Neural cell (in vitro differentiated cells): ENCODE measurements at regions not wholly inside any gene's neighbourhood (a gene's known extent, or its start where the extent isn't known, plus 50 kb on each side); places are given as distances from the start of the nearest gene placed in this dataset.

Source experiments
- H2AFZ ChIP-seq: fragments of 200-600, 300-800 bp; sonication (generic), shearing (Covaris generic); 2 replicates; pipeline ENCODE4 v1.6.0; 2014; ENCODE audit warnings: low read depth, mild to moderate bottlenecking, antibody characterized with exemption, low read length, moderate library complexity
- H3F3A ChIP-seq: fragments of 200-600 bp; shearing (Covaris generic); 2 replicates; pipeline ENCODE4 v1.6.1; 2016; ENCODE audit warnings: mild to moderate bottlenecking, moderate library complexity, mixed read lengths, antibody characterized with exemption, low read length; ENCODE audit not compliant: insufficient read depth, poor library complexity, severe bottlenecking
- H3K27ac ChIP-seq: fragments of 200-600, 300-800 bp; sonication (generic), shearing (Covaris generic); 2 replicates; pipeline ENCODE4 v1.5.1; 2014; ENCODE audit warnings: mild to moderate bottlenecking, low read length, moderate library complexity
- H3K27me3 ChIP-seq: fragments of 300-800, 200-600 bp; sonication (generic), shearing (Covaris generic); 2 replicates; pipeline ENCODE4 v1.6.0; 2014; ENCODE audit warnings: mild to moderate bottlenecking, low read depth, low read length, moderate library complexity; ENCODE audit not compliant: insufficient read depth
- H3K36me3 ChIP-seq: fragments of 300-800, 200-600 bp; sonication (generic), shearing (Covaris generic); 2 replicates; pipeline ENCODE4 v1.5.1; 2014; ENCODE audit warnings: mild to moderate bottlenecking, antibody characterized with exemption, low read length, moderate library complexity; ENCODE audit not compliant: insufficient read depth
- H3K4me2 ChIP-seq: fragments of 300-800, 200-600 bp; sonication (generic), shearing (Covaris generic); 2 replicates; pipeline ENCODE4 v1.6.0; 2014; ENCODE audit warnings: mild to moderate bottlenecking, low read length
- H3K4me3 ChIP-seq: fragments of 300-800, 200-600 bp; sonication (generic), shearing (Covaris generic); 2 replicates; pipeline ENCODE4 v1.5.1; 2014; ENCODE audit warnings: mild to moderate bottlenecking, low read length, moderate library complexity
- H3K79me2 ChIP-seq: fragments of 200-600 bp; shearing (Covaris generic); replicated peaks from 2 replicates; pipeline ENCODE4 v1.6.0; 2014; ENCODE audit warnings: mild to moderate bottlenecking, low read length, moderate library complexity; ENCODE audit not compliant: insufficient read depth
- H3K9ac ChIP-seq: fragments of 300-800, 200-600 bp; sonication (generic), shearing (Covaris generic); 2 replicates; pipeline ENCODE4 v1.6.1; 2016; ENCODE audit warnings: mild to moderate bottlenecking, low read length, mixed read lengths
- H3K9me2 ChIP-seq: fragments of 200-600 bp; shearing (Covaris generic); 2 replicates; pipeline ENCODE4 v1.6.1; 2016; ENCODE audit warnings: mild to moderate bottlenecking, low read length, mixed read lengths; ENCODE audit not compliant: insufficient read depth
- H3K9me3 ChIP-seq: fragments of 200-600, 300-800 bp; sonication (generic), shearing (Covaris generic); 2 replicates; pipeline ENCODE4 v1.6.1; 2016; ENCODE audit warnings: mild to moderate bottlenecking, mixed run types, low read length, moderate library complexity, mixed read lengths
- H4K20me1 ChIP-seq: fragments of 200-600 bp; shearing (Covaris generic); 2 replicates; pipeline ENCODE4 v1.6.1; 2016; ENCODE audit warnings: mild to moderate bottlenecking, mixed run types; ENCODE audit not compliant: insufficient read depth
- CTCF ChIP-seq: fragments of 450-650 bp; IDR thresholded peaks from 2 replicates; pipeline ENCODE4 v1.5.1; 2014; ENCODE audit warnings: antibody characterized with exemption, mild to moderate bottlenecking, moderate library complexity; ENCODE audit not compliant: poor library complexity, severe bottlenecking
- EP300 ChIP-seq: fragments of 450-650 bp; conservative IDR thresholded peaks from 2 replicates; pipeline ENCODE4 v1.6.1; 2014; ENCODE audit warnings: antibody characterized with exemption, mild to moderate bottlenecking, moderate library complexity; ENCODE audit not compliant: poor library complexity, severe bottlenecking
- EZH2 ChIP-seq: fragments of 200-600, 300-800 bp; shearing (Covaris generic), sonication (generic); IDR thresholded peaks from 2 replicates; pipeline ENCODE4 v1.6.1; 2014; ENCODE audit warnings: antibody characterized with exemption, low read length, borderline replicate concordance, mild to moderate bottlenecking; ENCODE audit not compliant: insufficient read depth, poor library complexity, severe bottlenecking
- MXI1 ChIP-seq: fragments of 450-650 bp; conservative IDR thresholded peaks from 2 replicates; pipeline ENCODE4 v1.6.1; 2014; ENCODE audit warnings: antibody characterized with exemption, mild to moderate bottlenecking; ENCODE audit not compliant: poor library complexity, severe bottlenecking
- POLR2AphosphoS5 ChIP-seq: IDR thresholded peaks from 2 replicates; pipeline ENCODE4 v1.6.1; 2012
- RAD21 ChIP-seq: fragments of 450-650 bp; conservative IDR thresholded peaks from 2 replicates; pipeline ENCODE4 v1.6.1; 2014; ENCODE audit warnings: antibody characterized with exemption, mild to moderate bottlenecking, moderate library complexity
- REST ChIP-seq: IDR thresholded peaks from 2 replicates; pipeline ENCODE4 v1.6.1; 2012; ENCODE audit warnings: borderline replicate concordance
- SMC3 ChIP-seq: fragments of 450-650 bp; conservative IDR thresholded peaks from 2 replicates; pipeline ENCODE4 v1.6.1; 2014; ENCODE audit warnings: antibody characterized with exemption, mild to moderate bottlenecking, moderate library complexity; ENCODE audit not compliant: poor library complexity
- TAF1 ChIP-seq: IDR thresholded peaks from 2 replicates; pipeline ENCODE4 v1.6.1; 2012; ENCODE audit warnings: low read depth

- Histone ChIP-seq H2AFZ (no peak overlapping the region), H3K79me2 (no peaks in the 10 kb centered on the region), H3K27ac (no peak overlapping the region), H4K20me1 (no peaks in the 10 kb centered on the region), H3F3A (no peaks in the 10 kb centered on the region), H3K36me3 (no peaks in the 10 kb centered on the region), H3K9me3 (no peaks in the 10 kb centered on the region), H3K4me2 (no peak overlapping the region), H3K9ac (no peak overlapping the region), H3K27me3 (no peaks in the 10 kb centered on the region), H3K4me3 (no peak overlapping the region), H3K9me2 (no peaks in the 10 kb centered on the region)
- TF ChIP-seq MXI1 (no peak), SMC3 (no peak), POLR2AphosphoS5 (no peak), TAF1 (no peak), CTCF (no peak), EZH2 (no peak), RAD21 (no peak), REST (no peak), EP300 (no peak)
Measured at GRCh38 chr3:118782755-118783202, 251.9 kb downstream of the IGSF11 start.

GRCh38 chr3:118785415-118785814, 249.2 kb downstream of the IGSF11 start:
- no peaks in the 10 kb centered on the region for H3K27me3 ChIP-seq
- no peaks in the 10 kb centered on the region for H4K20me1 ChIP-seq
- no peaks in the 10 kb centered on the region for H3K79me2 ChIP-seq
- H3K9me2 ChIP-seq = no peaks in the 10 kb centered on the region
- H3F3A ChIP-seq = no peaks in the 10 kb centered on the region
- H3K4me3 ChIP-seq = no peak overlapping the region
- H3K27ac ChIP-seq = no peak overlapping the region
- no peak overlapping the region for H2AFZ ChIP-seq
- H3K9ac ChIP-seq = no peak overlapping the region
- no peaks in the 10 kb centered on the region for H3K9me3 ChIP-seq
- no peak for TF ChIP-seq REST
- TF ChIP-seq SMC3 = no peak
- TF ChIP-seq EP300 = no peak
- TF ChIP-seq MXI1 = no peak
- TF ChIP-seq TAF1 = no peak
- TF ChIP-seq EZH2 = no peak
- no peak for TF ChIP-seq RAD21
- no peak for TF ChIP-seq POLR2AphosphoS5
- no peaks in the 10 kb centered on the region for H3K36me3 ChIP-seq
- H3K4me2 ChIP-seq = no peak overlapping the region
